ENCODE measurements at regions not wholly inside any gene's neighbourhood (a gene's known extent, or its start where the extent isn't known, plus 50 kb on each side); places are given as distances from the start of the nearest gene placed in this dataset.
A peak's percentile ranks its signal among the peaks of the same experiment; 100 is the strongest.

GRCh38 chr13:77423296-77423695, 96.4 kb upstream of the MYCBP2 start:
- no peak for DNase-seq (ENCODE audit: low read depth)

DNA sequence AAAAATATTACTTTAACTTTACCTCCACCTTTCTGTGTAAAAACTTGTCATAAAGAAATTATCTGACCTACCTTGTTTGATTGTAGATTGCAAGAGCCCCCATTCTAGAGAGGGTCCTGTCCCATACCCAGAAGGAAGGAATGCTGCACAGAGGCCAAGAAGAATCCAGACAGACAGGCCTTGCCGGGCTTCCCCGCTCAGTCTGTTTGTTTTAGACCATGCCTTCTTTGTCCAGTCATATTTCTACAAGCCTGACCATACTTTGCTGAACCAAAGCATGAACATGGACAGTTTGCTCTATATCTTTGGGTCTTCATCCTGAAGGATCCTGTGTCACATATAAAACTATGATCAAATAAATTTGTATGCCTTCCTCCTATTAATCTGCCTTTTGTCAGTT, 95.8 kb upstream of the MYCBP2 start:
- no peak for DNase-seq (ENCODE audit: low read depth)

DNA sequence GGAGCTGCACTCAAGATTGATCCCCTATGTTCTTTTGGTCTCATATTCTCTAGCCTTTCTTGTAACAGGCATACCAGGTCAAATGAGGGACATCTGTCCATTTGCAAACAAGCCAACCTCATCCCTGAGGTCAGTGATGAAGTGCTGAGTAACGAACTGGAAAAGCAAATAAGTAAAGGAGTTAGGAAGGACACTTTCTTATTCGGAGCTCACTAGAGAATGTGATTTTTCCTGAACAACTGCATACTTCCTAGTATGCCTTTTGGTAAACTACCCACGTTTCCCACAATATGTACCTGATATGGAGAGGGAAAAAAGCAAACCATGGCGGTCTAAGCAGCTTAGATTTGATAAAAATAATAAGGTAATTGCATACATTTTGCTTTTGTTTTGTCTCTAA, 91.0 kb upstream of the MYCBP2 start:
- no peak for DNase-seq (ENCODE audit: low read depth)

DNA sequence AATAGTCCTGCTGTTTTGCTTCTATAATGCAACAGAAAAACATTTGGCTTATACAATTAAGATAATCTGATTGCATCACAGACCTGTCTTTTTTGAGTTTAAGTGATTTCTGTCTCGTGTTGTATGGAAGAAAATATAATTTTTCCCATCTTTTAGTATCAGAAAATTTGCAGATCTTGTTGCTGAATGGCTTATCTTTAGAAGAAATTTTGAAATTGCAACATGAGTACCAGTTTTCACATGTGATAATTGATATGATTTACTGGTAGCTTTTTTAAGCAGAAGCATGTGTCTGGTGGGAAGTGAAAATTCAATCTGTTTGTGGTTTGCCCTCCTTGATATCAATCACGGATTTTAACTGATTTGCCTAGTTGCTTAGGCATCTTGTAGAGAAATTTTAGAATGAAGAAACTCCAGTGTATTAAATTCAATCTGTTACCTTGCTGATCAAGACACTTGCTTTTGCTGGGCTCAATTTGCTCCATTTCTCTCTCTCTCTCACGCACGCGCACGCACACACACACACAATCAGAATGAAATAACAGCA, 89.8 kb upstream of the MYCBP2 start:
- no peak for DNase-seq (ENCODE audit: low read depth)

GRCh38 chr13:77415253-77416071, 88.6 kb upstream of the MYCBP2 start:
- DNase-seq (ENCODE audit: low read depth): no peak

GRCh38 chr13:77412860-77413259, 86.0 kb upstream of the MYCBP2 start:
- DNase-seq (ENCODE audit: low read depth): no peak

DNA sequence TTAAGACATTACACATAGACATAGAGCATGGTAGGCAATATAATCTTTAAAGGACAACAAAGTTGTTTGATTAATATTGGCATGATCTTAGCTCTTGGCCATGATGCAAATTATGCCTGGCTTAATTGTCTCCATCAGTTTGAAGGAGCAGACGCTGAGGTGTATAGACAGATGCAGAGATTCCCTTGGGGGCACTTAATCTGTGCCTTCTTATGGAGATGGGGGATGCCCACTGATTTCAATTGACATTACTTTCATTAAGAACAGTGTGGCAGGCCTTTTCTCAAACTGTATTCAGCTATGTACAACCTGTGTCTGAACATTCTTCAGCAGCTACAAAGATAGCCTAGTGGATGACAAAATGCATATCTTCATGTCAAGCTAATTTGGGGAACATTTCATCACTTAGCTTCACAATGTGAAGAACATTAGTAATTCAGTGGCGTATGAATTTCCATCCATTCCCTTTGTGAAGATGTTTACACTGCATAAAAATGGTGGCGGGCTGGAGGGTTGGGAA, 85.3 kb upstream of the MYCBP2 start:
- no peak for DNase-seq (ENCODE audit: low read depth)

GRCh38 chr13:77409412-77409811, 82.5 kb upstream of the MYCBP2 start:
- DNase-seq (ENCODE audit: low read depth): no peak

GRCh38 chr13:77406644-77407440, 79.9 kb upstream of the MYCBP2 start:
- DNase-seq (ENCODE audit: low read depth): no peak

DNA sequence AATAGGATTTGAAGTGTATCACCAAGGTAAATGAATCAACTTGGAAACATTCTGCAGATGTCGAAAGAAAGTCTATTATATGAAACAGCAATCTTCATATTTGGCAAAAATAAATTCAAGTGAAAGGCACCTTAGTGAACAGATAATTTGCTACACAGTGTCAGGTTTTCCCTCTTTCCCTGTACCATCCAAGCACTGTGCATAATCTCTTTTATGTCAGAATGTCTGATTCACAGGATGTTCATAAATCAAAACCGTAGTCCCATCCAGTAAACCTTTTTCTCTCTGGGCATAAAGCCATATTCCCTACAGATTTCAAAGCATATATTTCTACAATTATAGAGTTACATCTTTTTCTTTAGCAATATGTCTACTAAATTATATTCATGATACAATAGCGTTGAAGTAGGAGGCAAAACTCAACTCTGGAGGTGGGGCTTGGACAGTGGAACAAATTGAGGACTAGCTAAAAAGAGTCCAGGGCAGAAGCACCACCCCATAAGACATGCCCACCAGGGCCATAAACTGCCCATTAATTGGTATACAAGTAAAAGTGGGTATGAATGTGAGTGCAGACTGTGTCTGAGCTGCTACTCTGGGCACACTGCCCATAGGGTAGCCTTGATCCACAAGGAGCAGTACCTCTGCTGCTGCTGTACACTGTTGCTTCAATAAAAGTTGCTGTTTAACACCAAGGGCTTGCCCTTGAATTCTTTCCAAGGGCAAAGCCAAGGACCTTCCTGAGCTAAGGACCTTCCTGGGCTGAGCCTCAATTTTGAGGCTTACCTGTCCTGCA, 72.1 kb upstream of the MYCBP2 start:
- no peak for DNase-seq (ENCODE audit: low read depth)

DNA sequence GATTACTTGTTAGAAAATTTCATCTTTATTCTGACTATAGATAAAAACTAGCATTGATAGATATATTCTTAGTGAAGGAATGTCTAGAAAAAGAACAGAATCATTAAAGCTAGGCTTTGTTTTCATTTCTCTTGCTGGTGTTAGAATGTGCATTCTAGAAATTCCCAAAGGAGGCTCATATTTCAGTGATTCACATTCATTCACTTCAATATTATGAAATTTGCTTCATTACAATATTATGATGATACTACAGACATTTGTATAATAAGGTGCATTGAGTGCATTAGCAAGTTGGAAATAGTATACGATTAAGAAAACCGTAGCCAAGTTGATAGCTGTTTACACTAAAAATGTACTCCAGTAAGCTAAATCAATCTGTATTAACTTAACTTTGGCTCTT, 70.7 kb upstream of the MYCBP2 start:
- no peak for DNase-seq (ENCODE audit: low read depth)

- DNase-seq (ENCODE audit: low read depth): no peak
Measured at GRCh38 chr13:77391475-77391874, 64.6 kb upstream of the MYCBP2 start.

DNA sequence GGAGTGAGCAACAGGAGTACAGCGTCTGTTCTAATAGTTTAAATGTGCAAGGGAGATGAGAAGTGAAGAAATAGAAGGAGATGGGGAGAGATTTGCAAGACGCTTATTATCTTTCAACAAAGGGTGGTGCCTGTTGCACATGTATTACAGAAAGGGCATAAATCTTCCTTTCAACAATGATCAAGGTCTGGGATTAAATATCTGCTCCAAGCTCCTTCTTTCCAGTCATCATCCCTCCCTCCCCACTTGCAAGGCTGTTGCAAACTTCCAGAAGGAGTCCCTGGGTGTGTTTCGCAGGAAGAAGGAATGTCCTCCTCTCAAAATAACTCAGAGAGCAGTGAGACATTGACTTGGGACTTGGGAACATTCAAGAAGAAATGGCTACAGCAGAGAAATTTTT, 63.5 kb upstream of the MYCBP2 start:
- no peak for DNase-seq (ENCODE audit: low read depth)

GRCh38 chr13:77389625-77390000, 62.7 kb upstream of the MYCBP2 start:
- no peak for DNase-seq (ENCODE audit: low read depth)

DNA sequence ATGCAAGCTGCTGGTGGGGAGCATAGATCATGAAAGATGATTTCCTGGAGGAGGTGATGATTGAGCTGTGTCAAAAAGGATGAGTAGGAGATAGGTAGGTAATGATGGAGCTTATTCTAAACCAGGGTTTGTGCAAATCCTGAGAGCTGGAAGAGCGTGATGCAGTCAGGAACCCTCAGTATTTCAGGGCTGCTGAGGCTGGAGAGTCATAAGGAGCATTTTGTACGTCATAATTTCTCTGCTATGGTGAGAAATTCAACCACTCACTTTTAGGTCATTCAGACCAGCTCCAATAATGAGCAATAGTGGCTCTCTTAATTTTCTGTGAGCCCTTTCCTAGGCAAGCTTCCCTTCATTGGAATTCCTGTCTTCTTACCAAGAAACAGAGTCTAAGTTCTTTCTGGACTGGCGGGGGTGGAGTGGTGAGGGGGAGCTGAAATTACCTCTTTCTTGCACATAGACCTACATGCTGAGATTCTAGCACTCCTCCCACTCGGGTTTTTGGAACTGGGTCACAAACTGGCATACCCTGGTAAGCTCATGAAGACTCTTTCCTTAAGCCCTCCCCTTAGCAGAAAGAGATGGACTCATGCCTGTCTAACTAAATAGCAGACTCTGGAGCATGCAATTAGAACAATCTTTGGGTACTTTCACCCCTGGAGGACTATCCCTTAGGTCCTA, 62.2 kb upstream of the MYCBP2 start:
- no peak for DNase-seq (ENCODE audit: low read depth)

DNA sequence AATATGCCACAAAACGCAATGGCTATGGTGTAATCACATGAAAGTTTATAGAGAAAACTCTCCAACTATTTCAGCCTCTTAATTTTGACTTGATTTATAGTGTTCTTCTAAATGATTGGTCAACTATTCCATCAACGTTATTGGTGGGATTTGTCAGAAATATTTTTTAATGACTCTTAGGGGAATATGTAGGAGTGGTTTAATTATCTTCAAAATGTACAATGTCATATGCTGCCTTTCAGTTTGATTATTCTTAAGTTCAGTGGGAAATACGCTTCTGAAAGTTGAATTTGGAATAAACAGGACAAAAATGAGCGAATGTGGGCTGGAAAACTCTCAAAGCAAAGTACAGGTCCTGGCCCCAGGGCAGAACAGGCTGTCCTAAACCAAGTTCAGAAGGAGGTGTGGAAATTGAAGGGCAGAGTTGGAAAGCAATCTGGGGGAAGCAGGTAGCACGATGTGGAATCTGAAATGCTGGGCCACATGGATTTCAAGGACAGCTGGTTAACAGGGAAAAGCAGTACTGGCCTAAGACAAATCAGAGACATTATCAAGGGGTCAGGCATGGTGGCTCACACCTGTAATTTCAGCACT, 60.8 kb upstream of the MYCBP2 start:
- no peak for DNase-seq (ENCODE audit: low read depth)

DNA sequence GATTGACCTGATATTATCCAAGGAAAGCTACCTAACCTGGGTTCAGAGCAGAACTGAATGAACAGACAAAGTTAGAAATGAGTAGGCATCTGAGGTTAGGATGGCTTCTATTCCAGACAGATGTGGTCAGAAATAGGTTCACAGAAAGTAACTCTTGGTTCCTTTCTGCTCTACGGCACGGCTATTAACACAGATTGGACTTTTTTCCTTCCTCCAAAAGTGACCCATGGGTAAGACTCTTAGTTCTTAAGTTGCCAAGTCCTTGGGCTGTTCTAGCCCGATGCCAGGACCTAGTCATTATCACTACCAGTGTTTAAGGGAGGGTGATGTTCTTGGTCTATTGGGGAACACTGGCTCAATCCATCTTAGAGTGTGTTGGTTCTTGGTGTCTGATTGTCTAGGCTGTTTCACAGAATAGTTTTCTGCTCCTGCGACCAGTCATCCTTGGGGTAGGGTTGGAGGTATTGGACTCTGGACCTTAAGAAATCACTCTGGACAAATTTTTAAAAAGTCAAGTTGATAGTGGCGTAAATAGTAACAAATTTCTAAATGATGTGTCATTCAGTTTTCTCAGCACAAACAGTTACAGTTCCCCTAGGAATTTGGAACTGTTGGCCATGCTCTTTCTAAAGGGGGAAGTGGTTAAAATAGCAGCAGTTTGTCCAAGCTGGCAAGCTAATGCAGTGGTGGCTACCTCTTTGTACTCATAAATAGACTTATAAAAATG, 60.1 kb upstream of the MYCBP2 start:
- DNase-seq (ENCODE audit: low read depth): peak; percentile 46

DNA sequence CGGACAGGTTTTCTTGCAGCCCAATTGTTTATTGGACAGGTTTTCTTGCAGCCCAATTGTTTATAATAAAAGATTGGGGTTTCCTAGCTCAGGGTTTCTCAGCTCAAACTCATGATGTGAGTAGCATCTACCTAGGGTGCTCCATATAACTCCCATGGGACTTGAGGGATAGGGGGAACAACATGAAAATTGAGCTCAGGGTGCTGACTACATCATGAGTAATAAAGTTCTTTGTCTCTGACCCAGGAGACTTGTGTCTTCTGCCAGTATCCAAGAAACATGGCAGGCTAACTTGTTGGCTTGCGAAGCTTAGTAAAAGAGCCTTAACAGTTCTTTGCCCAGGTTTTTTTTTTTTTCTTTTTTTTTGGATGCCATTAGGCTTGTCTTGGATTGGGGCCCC, 59.2 kb upstream of the MYCBP2 start:
- DNase-seq (ENCODE audit: low read depth): no peak

GRCh38 chr13:77384999-77385398, 58.1 kb upstream of the MYCBP2 start:
- no peak for DNase-seq (ENCODE audit: low read depth)

- DNase-seq (ENCODE audit: low read depth): no peak
Measured at GRCh38 chr13:77383097-77383496, 56.2 kb upstream of the MYCBP2 start.

DNA sequence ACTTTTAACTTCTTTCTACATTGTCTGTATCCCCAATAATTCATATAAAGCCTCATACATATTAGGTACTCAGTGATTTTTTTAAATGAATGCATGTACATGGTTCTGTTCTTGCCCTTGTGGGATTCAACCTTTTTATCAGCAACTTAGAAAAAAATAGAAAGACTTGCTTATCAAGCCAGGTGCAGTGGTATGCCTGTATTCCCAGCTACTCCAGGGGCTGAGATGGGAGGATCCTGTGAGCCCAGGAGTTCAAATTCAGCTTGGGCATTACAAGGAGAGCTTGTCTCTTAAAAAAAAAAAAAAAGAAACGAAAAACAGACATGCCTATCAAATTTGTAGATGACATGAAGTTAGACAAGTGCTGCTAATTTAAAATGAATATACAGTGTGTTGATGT, 54.2 kb upstream of the MYCBP2 start:
- no peak for DNase-seq (ENCODE audit: low read depth)
